ENCODE measurements at regions not wholly inside any gene's neighbourhood (a gene's known extent, or its start where the extent isn't known, plus 50 kb on each side); places are given as distances from the start of the nearest gene placed in this dataset.
"Not testable (repeated sequence)": the region's sequence is repeated elsewhere in the genome, so short reads cannot be mapped to it uniquely, and the experiment has no call there.

DNA sequence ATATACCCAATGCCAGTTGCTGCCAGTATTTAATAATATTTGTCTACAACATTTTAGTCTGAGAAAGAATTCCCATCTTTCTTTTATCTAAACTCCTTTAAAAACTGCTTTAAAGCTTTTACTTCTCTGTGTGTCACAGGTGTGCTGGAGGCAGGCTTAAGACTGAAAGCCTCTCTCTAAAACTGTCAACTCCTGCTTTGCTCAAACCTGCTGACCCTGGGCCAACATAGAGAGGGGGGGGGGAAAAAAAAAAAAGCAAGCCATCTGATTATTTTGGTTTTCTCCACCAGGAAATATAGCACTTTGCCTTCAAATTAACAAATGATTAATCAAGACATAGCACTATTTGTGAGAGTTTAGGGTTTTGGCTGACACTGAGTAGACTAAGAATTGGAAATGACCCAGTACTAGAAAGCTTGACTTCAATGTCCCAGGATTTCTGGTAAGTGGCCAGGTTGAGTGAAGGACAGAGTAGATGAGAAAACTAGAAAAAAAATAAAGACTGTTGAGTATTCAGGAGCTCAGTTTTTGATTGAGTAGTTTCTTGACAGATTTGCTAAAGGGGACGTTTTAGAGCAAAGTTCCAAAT is 357.0 kb upstream of the FLRT2 start:
- DNase-seq = no peak

DNA sequence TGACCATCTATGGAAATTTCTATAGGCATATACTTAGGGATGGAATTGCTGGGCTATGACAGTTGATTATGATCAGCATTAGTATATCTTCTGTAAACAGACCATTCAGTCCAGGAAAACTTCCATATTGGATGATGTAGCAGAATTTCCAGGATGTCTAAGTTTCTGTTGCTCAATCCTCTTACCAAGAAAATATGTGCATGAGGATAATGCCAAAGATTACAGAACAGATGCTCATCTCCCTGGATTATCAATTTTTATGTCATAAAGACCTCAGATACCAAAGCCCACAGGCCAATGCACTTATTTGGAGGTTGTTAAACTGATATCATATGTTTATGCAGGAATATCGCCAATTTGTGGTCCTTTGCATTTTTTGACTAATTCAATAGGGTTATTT is 354.4 kb upstream of the FLRT2 start:
- DNase-seq = no peak

DNA sequence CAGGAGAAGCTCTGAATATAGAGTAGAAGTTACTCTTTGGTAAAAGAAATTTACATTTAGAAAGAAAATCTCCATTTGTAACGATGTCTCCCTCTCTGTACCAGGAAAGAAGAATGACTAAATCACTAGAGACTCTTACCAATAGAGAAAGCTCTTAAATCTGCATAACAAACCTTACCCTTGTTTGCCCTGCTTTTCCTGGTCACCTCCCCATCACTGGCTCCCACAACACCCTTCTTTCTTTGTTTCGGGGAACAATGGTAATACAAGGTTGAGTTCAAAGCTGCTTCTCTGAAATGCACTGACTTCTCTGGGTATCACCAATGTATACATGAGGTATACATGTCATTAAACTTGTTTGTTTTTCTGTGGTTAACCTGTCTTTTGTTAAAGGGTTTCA is 351.1 kb upstream of the FLRT2 start:
- DNase-seq = no peak

DNA sequence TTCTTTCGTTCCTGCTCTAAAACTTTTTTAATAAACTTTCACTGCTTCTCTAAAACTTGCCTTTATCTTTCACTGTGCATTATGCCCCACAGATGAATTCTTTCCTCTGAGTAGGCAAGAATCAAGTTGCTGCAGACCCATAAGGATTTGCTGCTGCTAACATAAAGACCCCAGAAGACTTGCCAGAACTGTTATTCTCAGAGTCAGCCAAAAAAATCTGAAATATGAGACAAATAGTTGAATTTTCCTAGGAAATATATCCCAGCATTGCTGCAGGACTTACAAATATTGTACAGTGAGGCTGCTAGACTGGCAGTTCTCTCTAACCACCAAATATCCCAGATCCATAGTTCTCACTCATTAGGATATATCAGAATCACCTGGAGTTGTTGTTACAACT is 349.1 kb upstream of the FLRT2 start:
- no peak for DNase-seq

DNA sequence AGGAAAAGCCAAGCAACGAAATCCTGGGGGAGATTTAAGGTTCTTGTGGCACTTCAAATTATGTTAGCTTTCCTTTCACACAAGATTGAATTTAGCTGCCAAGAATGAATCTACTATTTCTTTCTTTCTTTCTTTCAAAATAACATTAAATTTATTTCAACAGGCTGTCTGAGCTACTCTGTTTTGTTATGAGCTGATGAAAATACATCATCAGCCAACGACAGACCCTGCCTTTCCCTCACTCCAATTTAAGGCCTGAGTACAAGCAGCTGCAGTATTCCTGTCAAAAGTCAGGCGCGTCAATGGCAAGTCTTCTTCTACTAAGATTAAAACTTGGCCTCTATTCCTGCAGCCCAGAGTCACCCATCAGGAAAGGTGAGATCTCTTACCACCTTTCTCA is 347.7 kb upstream of the FLRT2 start:
- no peak for DNase-seq

DNA sequence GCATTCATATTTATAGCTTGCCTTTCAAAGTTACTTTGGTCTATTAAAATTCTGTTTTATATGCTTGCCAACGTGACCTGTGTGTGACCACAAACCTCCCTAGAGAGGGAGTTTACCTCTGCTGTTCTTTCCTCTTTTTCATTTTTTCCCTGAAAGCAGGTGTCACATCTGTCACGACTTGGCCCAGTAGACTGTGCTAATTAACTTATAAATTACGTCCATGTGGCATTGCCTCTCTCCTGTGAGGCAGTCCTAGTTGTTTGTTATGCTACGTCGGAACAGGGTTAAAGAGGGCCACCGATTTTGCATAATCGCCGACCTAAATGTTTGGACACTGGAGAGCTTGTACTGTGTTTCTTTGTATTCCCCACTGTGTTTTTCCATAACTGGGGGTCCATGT is 343.9 kb upstream of the FLRT2 start:
- DNase-seq = no peak

DNA sequence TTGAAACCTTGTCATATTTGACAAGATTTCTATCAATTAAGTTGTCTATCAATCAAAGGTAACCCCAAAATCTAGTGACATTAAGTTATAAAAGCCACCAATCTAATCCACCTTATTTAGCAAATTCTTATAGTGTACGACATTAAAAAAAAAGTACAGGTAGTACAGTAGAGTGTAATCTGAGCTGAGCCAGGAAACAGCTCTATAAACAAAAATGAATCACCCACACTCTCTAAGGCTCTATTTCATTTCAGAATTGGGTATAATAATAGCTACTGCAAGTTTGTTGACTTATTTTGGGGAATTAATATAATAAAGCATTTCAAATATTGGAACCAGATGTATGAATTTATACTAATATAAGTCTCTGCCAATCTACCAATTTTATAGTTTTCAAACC is 342.4 kb upstream of the FLRT2 start:
- no peak for DNase-seq

DNA sequence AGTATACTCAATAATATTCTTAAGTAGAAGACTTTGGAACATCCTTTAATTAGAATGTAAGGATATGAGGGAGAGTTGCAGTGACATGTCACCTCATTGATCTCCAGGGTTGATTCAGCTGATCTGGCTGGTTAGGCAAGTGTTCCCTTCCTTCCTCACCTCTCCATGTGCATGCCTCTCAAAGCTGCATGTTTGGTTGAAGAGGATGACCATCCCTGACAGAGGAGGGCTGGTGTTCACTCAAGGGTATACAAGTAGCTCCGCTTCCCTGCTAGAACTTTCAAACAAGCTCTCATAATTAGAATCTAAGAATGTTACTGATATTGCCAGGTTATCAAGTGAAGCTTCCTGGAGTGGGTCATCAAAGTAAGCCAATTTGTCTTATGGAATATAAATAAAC is 341.1 kb upstream of the FLRT2 start:
- DNase-seq = no peak

DNA sequence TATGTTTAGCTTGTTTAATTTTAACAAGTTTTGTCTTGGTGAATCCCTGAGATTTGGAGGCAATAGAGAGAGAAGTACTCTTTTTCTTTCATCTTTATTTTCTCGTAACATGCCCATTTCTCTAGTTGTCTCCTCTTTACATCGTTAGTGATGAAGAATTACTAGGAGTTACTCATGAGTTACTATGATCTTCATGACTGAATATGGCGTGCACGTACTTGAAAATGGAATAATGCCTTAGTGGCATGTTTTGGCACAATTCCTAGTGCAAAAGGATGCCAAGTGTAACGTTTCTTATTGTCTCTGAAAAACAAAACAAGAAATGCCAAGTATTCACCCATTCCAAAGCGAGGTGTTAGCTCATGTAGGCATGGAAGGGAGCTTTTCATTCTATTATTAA is 340.7 kb upstream of the FLRT2 start:
- DNase-seq = not testable (repeated sequence)

DNA sequence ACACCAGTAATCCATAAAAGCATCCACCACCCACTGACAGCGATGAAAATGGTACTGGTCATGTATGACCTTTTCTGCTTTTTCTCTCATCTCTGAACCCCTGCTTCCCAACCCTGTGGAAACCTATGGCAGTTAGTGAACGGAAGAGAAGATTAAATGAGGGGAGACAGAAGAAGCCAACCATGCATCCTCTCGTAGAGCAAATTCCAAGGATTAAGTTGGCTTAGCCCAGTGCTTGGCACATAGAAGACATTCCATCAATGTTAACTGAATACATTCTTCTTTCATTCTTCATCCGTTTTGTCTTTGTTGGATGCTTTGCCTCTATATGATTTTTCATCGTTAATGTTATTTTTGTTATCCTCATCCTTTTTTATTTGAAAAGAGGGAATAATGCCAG is 339.7 kb upstream of the FLRT2 start:
- no peak for DNase-seq

DNA sequence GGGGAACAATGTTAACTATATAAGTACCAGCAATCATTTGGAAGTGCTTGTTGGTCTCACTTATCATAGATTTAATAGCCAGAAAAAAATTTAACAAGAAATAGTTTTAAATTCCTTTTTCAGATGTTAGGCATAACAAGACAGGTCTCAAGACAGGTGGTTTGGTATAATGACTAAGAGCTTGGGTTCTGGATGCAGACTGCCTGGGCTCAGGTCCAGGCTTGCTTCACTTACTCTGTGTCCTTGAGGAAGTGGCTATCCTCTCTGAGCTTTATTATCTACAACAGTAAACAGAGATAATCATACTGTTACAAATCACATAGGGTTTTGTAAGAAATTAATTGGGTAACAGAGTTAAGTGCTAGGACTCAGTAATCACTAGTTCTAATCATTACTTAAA is 338.0 kb upstream of the FLRT2 start:
- no peak for DNase-seq

DNA sequence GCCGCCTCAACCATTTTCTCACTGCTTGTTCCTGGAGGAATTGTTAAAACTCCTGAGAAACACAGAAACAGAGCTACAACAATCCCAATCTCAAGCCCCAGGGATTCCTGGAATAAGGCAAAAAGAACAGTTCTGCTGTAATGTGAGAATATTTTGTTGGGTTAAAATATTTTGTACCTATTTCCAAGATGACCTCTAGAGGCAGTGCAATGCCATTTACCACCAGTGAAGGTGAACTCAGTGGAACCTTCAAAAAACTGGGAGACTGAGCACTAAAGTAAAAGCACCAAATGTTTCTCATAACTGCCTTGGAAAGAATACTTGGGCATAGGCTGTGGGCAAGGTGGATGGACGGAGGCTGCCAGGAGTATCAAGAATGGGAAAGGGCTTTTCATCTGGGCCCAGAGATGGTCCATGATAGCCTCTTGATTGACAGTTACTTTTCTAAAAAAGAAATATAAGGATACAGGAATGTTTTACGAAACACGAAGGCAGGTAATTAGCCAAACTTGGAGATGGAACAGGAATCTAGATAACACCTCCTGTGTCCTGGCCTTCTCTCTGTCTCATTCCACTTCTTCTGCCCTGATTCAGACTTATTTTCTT is 334.0 kb upstream of the FLRT2 start:
- DNase-seq = no peak

DNA sequence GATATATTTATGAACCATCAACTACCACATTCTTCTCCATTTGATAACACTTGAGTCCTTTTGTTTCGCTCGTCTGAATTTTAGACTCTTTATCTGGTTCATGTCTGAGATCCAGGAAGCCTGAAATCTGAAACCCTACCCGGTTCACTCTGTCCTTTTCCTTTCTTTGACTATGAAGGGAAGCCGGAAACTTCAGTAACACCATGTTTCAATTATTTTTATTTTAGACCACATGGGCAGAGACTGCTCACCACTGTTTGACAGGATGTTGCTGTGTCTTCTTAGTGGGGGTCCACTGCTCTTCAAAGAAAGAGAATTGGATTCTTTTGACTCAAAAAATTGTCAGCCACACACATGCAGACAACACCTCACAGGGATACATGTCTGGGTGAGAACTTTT is 331.9 kb upstream of the FLRT2 start:
- DNase-seq = no peak

DNA sequence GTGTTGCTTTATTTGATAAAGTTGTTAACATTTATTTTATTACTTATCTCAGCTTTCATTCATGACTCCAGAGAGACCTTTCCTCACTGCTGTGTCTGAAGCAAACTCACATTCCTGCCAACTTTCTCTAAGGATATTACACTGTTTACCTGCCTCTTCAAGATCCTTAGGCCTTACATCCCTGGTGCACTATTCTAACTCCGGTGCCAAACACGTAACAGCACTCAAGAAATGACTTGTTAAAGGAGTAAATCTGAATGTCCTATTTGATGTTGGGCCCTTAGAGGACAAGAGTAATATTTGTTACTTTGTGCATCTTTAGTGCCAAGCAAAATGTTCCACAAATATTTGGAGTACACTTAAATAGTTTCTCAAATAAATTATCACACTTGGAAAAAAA is 324.1 kb upstream of the FLRT2 start:
- DNase-seq = no peak

DNA sequence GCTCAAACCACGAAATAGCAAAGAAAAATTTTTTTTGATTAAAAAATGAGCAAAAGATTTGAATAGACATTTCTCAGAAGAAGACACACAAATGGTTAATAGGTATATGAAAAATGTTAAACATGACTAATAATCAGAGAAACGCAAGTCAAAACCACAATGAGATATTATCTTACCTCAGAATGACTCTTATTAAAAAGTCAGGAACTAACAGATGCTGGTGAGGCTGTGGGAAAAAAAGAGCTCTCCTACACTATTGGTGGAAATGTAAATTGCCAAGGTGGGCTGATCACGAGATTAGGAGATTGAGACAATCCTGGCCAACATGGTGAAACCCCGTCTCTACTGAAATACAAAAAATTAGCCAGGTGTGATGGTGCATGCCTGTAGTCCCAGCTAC is 315.5 kb upstream of the FLRT2 start:
- no peak for DNase-seq

DNA sequence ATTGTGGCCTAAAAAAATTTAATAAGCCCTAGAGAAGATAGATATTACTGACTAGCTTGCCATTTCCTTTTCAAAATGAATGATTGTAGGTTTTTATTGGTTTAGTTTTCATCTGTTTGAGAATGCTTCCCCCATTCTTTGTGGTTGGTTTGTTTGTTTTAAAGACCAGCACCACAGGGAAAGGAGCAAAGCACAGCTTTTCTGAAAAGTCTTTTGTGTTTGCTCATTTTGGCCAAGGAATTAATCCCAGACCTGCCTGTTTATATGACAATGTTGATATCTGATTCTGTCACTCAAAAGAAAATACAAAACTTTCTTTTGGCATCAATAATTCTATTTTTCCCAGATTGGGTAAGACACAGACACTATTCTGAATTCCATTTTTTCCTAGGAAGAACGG is 312.5 kb upstream of the FLRT2 start:
- no peak for DNase-seq

DNA sequence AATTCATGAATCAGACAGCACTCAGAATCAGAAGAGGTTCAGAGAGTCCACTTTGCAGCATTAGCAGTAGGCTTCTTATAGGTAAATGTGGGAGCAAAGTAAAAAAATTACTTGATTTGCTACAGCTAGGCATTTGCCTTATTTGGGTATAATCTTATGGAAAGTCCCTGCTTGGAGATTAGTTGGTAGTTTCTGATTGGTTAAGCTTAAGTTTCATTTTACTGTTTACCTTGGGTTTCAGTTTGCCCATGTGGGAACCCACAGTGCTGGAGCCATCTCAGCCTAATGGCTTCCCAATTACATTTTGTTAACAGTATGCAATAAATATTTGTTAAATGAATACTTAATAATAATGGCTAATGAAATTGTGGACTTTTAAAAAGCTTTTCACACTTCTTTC is 311.0 kb upstream of the FLRT2 start:
- DNase-seq = no peak

DNA sequence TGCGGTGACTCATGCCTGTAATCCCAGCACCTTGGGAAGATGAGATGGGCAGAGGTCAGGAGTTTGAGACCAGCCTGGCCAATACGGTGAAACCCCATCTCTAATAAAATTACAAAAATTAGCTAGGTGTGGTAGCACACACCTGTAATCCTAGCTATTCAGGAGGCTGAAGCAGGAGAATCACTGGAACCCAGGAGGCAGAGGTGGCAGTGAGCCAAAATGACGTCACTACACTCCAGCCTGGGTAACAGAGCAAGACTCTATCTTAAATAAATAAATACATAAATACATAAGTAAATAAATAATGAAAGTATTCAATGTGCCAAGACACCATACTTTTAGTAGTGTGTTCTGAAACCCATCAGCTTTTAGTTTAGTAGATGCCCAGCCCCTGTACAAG is 308.1 kb upstream of the FLRT2 start:
- no peak for DNase-seq

DNA sequence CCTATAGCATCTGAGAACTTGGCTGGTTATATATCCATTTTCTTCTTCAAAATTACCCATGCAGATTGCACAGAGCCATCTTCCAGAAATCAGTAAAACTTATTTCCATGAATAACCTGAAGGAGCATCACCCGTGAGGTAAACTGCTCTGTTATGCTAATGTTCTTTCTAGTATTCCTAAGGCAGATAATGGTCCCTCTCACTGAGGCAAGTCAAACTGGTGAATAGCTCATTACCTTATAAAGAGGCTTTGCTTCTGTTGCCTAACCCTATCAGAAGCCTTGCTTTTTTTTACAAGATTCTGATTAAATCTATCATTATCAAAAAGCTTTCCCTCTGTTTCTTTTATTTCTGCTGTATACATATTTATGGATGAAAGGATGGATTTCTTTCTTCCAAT is 307.6 kb upstream of the FLRT2 start:
- DNase-seq = no peak

DNA sequence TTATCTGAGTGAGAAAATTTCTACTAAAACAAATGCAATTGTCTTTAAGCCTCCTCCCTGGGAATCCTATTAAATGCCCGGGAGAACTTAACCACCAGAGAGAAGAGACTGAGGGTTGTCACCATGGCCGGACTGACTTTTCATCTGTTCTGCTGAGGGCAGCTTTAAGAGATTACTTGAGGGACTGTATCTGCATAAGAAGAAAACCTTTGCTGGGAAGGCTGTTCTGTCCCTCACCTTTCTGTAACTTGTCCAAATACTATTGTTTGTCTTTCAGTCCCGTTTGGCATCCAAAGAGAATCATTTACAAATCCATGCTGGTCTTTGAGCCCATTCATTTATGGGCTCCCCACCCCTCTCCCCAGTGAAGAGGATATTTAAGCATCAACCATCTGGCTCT is 306.3 kb upstream of the FLRT2 start:
- no peak for DNase-seq

DNA sequence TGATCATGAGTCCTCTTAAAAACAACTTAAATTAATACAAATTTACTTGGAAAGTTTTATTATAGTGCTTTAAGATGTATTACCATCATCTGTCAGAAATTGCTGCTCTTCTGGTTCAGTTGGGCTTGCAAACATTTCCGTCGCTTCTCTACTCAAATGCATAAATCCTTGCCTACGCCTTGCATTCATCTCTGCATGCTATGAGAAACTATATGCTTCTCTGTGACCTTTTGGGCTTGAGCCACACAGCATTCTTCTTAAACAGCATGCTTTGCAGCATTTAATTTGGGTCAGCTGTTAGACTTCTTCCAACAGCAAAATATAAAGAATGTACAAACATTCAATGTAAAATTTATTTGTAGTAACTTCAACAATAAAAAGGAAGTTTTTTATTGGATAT is 305.7 kb upstream of the FLRT2 start:
- no peak for DNase-seq

DNA sequence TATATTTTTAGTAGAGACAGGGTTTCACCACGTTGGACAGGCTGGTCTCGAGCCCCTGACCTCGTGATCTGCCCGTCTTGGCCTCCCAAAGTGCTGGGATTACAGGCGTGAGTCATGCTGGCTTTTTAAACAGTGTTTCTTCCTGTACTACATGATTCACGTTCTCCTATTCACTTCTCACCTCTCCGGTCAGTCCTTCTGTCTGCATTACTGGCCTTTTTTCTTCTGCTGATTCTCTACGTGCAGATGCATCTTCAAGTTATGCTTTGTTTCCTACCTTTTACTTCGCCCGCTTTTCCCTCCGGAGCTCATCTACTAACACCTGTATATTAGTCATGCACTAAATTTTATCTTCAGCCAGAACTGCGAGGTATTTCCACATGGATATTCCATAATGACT is 296.2 kb upstream of the FLRT2 start:
- DNase-seq = no peak

DNA sequence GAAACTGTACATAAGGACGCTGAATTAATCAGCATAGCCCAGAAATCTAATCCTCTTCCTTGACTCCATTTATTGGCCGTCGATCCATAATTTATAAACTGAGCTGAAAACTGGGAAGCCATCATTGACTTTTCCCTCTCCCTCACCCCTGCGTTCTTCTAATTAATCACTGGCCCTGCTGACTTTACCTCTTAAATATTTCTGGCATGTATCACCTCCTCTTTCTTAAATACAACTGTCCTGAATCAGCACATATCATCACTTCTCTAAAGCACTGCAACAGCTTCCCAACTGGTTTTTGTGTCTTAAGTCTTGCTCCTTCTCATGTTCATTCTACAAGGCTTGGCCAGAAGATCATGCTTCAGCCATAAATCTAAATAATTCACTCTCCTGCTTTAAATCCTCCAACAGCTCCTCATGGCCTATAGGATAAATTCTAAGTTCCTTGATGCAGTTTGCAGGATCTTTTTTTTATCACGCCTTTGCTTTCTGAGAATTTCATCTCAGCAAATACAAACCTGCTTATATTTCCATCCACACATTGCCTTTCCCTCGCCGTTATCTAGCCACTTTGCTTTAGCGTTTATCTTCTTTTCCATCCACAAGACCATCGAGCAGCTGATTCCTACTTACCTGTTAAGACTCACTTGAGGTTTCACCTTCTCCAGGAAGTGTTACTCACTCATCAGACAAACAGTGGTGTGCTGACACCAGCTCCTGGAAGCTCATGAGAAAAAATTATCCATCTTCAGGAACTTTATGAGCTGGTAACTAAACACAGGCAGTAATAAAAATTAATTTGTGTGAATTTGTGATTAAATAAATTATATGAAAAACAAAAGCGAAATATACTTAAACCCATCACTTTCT is 295.6 kb upstream of the FLRT2 start:
- DNase-seq = no peak

DNA sequence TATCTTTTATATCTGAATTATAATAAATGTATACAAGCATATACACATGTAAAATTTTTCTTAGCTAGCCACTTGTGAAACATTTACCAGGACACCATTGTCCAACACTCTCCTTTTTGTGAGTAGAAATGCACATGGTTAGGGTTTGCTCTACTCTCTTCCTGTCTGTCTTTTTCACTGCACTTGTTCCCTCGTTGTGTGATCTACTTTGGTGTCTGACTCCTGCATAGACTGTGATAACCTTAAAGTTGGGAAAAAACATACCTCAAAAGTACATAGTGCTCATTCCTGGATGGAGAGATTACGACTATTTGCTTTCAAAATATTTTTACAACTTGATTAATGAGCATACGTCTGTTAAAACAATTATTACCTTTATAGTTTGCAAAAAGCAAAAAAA is 294.1 kb upstream of the FLRT2 start:
- DNase-seq = no peak

DNA sequence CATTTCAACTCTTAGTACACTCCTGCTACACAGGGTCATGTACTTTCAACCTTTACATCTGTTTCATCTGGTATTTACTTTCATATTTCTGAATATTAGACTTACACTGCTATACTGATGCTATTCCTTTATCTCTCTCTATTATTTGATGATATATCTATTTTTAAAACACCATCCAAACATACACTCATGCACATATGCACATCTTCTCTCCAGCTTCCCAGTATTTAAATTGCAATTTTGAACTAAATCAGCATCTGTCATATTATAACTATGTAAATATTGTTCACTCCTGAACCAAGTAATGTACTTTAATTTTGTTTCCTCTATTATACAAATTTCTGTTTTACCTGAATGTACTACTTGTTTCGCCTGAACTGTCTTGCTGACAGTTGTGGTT is 293.6 kb upstream of the FLRT2 start:
- no peak for DNase-seq

All from NCI-H1417 treated with DMSO at 0.1 percent for 48 hours (cell line).